Erythroblast (primary cell): ENCODE measurements at regions not wholly inside any gene's neighbourhood (a gene's known extent, or its start where the extent isn't known, plus 50 kb on each side); places are given as distances from the start of the nearest gene placed in this dataset.

Experiments
- GATA1 ChIP-seq: IDR thresholded peaks from 2 replicates; pipeline ENCODE4 v1.6.1; 2011; ENCODE audit warnings: low read depth, mild to moderate bottlenecking, control low read depth, low read length, moderate library complexity
- POLR2A ChIP-seq: IDR thresholded peaks from 2 replicates; pipeline ENCODE4 v1.6.1; 2011; ENCODE audit warnings: mild to moderate bottlenecking, low read length

- no peak for TF ChIP-seq POLR2A
- no peak for TF ChIP-seq GATA1
Observed at GRCh38 chr2:21515903-21516302, 392.1 kb downstream of the TDRD15 start.
